PC-3 (cell line): ENCODE measurements at regions not wholly inside any gene's neighbourhood (a gene's known extent, or its start where the extent isn't known, plus 50 kb on each side); places are given as distances from the start of the nearest gene placed in this dataset.

Experiments
- EZH2 ChIP-seq: fragments of 300-600 bp; sonication (generic); IDR thresholded peaks from one replicate; pipeline ENCODE4 v1.6.1; 2017; ENCODE audit warnings: antibody characterized with exemption, mild to moderate bottlenecking, low read length; ENCODE audit not compliant: unreplicated experiment
- EZH2phosphoT487 ChIP-seq: fragments of 300-600 bp; sonication (generic); IDR thresholded peaks from 2 replicates; pipeline ENCODE4 v1.6.1; 2018; ENCODE audit warnings: mild to moderate bottlenecking, antibody characterized with exemption, low read length, borderline replicate concordance
- TF ChIP-seq, protein P1 (sequence below): fragments of 300-600 bp; sonication (generic); conservative IDR thresholded peaks from 2 replicates; pipeline ENCODE4 v1.5.1; 2017; ENCODE audit warnings: antibody characterized with exemption, low read depth, mild to moderate bottlenecking, low read length

DNA sequence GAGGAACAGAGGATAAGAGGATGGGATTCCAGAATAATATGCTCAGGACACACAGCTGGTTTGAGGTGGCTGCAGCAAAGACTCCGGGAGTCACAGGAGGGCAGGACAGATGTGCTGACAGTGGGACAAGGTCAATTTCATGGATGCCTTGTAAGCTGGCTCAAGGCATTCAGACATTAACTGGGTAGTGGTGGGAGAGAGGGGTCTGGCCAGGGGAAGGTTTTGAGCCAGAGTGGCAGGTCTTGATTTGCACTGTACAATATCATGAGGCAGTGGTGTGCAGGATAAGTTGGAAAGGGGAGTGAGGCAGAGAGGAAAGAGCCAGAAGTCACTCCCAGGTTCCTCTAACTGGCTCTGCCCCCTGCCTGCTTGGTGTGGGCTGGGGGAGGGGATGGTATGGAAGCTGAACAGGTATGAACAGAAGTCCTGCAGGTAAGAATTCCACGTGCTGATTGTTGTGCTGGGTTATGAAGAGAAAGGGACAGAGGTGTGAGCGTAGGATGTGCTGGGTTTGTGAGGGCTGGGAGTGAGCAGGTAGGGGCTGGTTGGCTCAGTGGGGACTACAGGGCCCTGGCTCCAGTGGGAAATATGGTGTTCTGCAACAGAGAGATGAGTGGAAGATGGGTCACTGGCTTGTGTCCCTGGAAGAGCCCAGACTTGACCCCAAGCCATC is 141.7 kb upstream of the COPS8 start:
- TF ChIP-seq, protein P1, sequence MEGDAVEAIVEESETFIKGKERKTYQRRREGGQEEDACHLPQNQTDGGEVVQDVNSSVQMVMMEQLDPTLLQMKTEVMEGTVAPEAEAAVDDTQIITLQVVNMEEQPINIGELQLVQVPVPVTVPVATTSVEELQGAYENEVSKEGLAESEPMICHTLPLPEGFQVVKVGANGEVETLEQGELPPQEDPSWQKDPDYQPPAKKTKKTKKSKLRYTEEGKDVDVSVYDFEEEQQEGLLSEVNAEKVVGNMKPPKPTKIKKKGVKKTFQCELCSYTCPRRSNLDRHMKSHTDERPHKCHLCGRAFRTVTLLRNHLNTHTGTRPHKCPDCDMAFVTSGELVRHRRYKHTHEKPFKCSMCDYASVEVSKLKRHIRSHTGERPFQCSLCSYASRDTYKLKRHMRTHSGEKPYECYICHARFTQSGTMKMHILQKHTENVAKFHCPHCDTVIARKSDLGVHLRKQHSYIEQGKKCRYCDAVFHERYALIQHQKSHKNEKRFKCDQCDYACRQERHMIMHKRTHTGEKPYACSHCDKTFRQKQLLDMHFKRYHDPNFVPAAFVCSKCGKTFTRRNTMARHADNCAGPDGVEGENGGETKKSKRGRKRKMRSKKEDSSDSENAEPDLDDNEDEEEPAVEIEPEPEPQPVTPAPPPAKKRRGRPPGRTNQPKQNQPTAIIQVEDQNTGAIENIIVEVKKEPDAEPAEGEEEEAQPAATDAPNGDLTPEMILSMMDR, result no peak
- TF ChIP-seq EZH2 (no peak), EZH2phosphoT487 (no peak)
